PFSK-1 (cell line): ENCODE measurements at regions not wholly inside any gene's neighbourhood (a gene's known extent, or its start where the extent isn't known, plus 50 kb on each side); places are given as distances from the start of the nearest gene placed in this dataset.

Experiments
- POLR2AphosphoS5 ChIP-seq: IDR thresholded peaks from 2 replicates; pipeline ENCODE4 v1.6.1; 2012; ENCODE audit warnings: low read depth, mild to moderate bottlenecking, control low read depth, low read length, moderate library complexity
- REST ChIP-seq, 2 experiments: IDR thresholded peaks; 2 replicates each; pipeline versions ENCODE4 v1.6.1 to v1.8.0; 2011 to 2012; ENCODE audit warnings: low read depth in 2 of 2, low read length in 2 of 2, control low read depth in 1 of 2, inconsistent platforms in 1 of 2, mild to moderate bottlenecking in 1 of 2, moderate library complexity in 1 of 2; ENCODE audit not compliant: insufficient read depth in 1 of 2
- SIN3A ChIP-seq: IDR thresholded peaks from 2 replicates; pipeline ENCODE4 v1.6.1; 2012; ENCODE audit warnings: mild to moderate bottlenecking, low read length, moderate library complexity, borderline replicate concordance; ENCODE audit not compliant: insufficient read depth
- TAF1 ChIP-seq: IDR thresholded peaks from 2 replicates; pipeline ENCODE4 v1.6.1; 2012; ENCODE audit warnings: low read length, control low read depth, borderline replicate concordance; ENCODE audit not compliant: insufficient read depth

GRCh38 chr12:112595410-112595809, 176.7 kb downstream of the PTPN11 start:
- TF ChIP-seq REST (IDR thresholded peaks at IDR 0.05; ENCODE audit: insufficient read depth in 1 of 2, low read depth in 2 of 2, low read length in 2 of 2) (no peak), POLR2AphosphoS5 (no peak), TAF1 (no peak), SIN3A (no peak)
